Neural crest cell (in vitro differentiated cells): ENCODE measurements at regions not wholly inside any gene's neighbourhood (a gene's known extent, or its start where the extent isn't known, plus 50 kb on each side); places are given as distances from the start of the nearest gene placed in this dataset.
"Not testable (repeated sequence)": the region's sequence is repeated elsewhere in the genome, so short reads cannot be mapped to it uniquely, and the experiment has no call there.

ENCODE experiments used
- DNase-seq: peaks from one replicate; pipeline ENCODE4 v3.0.0; 2021; ENCODE audit warnings: low read depth, mixed read lengths, low spot score
- H3K27ac Mint-ChIP-seq: one replicate; pipeline ENCODE4 v1.8.0; 2021; ENCODE audit warnings: mild to moderate bottlenecking, mixed read lengths; ENCODE audit not compliant: unreplicated experiment
- H3K27me3 Mint-ChIP-seq: 2 replicates; pipeline ENCODE4 v1.8.0; 2021; ENCODE audit warnings: low read depth, mild to moderate bottlenecking, mixed read lengths
- H3K36me3 Mint-ChIP-seq: 2 replicates; pipeline ENCODE4 v1.8.0; 2021; ENCODE audit warnings: low read depth, mild to moderate bottlenecking, mixed read lengths
- H3K4me1 Mint-ChIP-seq: 2 replicates; pipeline ENCODE4 v1.8.0; 2021; ENCODE audit warnings: mixed read lengths
- H3K4me3 Mint-ChIP-seq: one replicate; pipeline ENCODE4 v1.8.0; 2021; ENCODE audit warnings: mild to moderate bottlenecking, mixed read lengths
- H3K9me3 Mint-ChIP-seq: 2 replicates; pipeline ENCODE4 v1.8.0; 2021; ENCODE audit warnings: mixed read lengths
- CTCF ChIP-seq: fragments of 200-600 bp; sonication (generic); conservative IDR thresholded peaks from 2 replicates; pipeline ENCODE4 v1.5.0; 2021; ENCODE audit warnings: antibody characterized with exemption, mild to moderate bottlenecking

- Mint-ChIP-seq H3K27ac (no peak overlapping the region), H3K4me3 (no peak overlapping the region), H3K27me3 (peaks cover 2% of the 10 kb centered on the region), H3K36me3 (no peaks in the 10 kb centered on the region), H3K4me1 (no peaks in the 10 kb centered on the region), H3K9me3 (no peaks in the 10 kb centered on the region)
- DNase-seq: no peak
- no peak for TF ChIP-seq CTCF
These were observed 173.3 kb upstream of the MKLN1 start for GRCh38 chr7:131154380-131154779.

- TF ChIP-seq CTCF: no peak
- H3K4me3 Mint-ChIP-seq: no peak overlapping the region
- no peaks in the 10 kb centered on the region for H3K4me1 Mint-ChIP-seq
- H3K9me3 Mint-ChIP-seq: no peaks in the 10 kb centered on the region
- no peaks in the 10 kb centered on the region for H3K27me3 Mint-ChIP-seq
- no peaks in the 10 kb centered on the region for H3K36me3 Mint-ChIP-seq
- DNase-seq: no peak
- no peak overlapping the region for H3K27ac Mint-ChIP-seq
These were observed 170.0 kb upstream of the MKLN1 start for GRCh38 chr7:131157530-131158243.

GRCh38 chr7:131158244-131158636 lies 169.4 kb upstream of the MKLN1 start:
- not testable (repeated sequence) for H3K4me3 Mint-ChIP-seq

GRCh38 chr7:131159961-131160361 lies 167.7 kb upstream of the MKLN1 start:
- DNase-seq: no peak
- Mint-ChIP-seq H3K27me3 (no peaks in the 10 kb centered on the region), H3K4me3 (no peak overlapping the region), H3K27ac (no peak overlapping the region), H3K9me3 (no peaks in the 10 kb centered on the region), H3K36me3 (no peaks in the 10 kb centered on the region), H3K4me1 (no peaks in the 10 kb centered on the region)
- TF ChIP-seq CTCF: no peak

More at GRCh38 chr7:131158244-131158636, 169.4 kb upstream of the MKLN1 start:
- H3K4me1 Mint-ChIP-seq, H3K27ac Mint-ChIP-seq, DNase-seq, H3K36me3 Mint-ChIP-seq, H3K9me3 Mint-ChIP-seq, H3K27me3 Mint-ChIP-seq: not testable (repeated sequence)

- no peak overlapping the region for H3K27ac Mint-ChIP-seq
- H3K9me3 Mint-ChIP-seq: no peaks in the 10 kb centered on the region
- H3K4me1 Mint-ChIP-seq: no peaks in the 10 kb centered on the region
- no peaks in the 10 kb centered on the region for H3K27me3 Mint-ChIP-seq
- TF ChIP-seq CTCF: no peak
- DNase-seq: no peak
- no peak overlapping the region for H3K4me3 Mint-ChIP-seq
- no peaks in the 10 kb centered on the region for H3K36me3 Mint-ChIP-seq
These were observed 166.6 kb upstream of the MKLN1 start for GRCh38 chr7:131161103-131161502.

- Mint-ChIP-seq H3K27ac (no peak overlapping the region), H3K36me3 (no peaks in the 10 kb centered on the region), H3K27me3 (no peaks in the 10 kb centered on the region), H3K4me3 (no peak overlapping the region), H3K9me3 (no peaks in the 10 kb centered on the region), H3K4me1 (no peaks in the 10 kb centered on the region)
- TF ChIP-seq CTCF: no peak
- DNase-seq: no peak
These were observed 163.4 kb upstream of the MKLN1 start for GRCh38 chr7:131164025-131164925.
